ENCODE measurements at regions not wholly inside any gene's neighbourhood (a gene's known extent, or its start where the extent isn't known, plus 50 kb on each side); places are given as distances from the start of the nearest gene placed in this dataset.

DNA sequence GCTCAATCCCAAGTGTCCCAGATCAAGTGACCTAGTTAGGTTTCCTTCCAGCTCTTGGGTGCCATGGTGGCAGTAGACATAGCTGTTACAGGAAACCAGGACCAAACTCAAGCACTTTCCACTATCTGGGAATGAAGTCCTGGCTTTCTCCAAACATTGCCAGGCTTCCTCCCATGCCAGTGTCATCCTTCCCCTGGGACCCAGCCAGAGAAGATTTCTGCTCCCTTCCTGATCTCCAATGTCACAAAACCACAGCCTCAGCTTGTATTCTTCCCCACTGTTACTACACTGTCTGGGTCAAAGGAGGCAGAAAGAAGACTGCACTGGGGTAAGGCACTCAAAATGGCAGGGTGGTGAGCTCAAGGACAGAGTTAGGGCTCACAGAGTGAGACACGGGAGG lies 347.1 kb downstream of the TNS1 start:
- TF ChIP-seq, protein P1, sequence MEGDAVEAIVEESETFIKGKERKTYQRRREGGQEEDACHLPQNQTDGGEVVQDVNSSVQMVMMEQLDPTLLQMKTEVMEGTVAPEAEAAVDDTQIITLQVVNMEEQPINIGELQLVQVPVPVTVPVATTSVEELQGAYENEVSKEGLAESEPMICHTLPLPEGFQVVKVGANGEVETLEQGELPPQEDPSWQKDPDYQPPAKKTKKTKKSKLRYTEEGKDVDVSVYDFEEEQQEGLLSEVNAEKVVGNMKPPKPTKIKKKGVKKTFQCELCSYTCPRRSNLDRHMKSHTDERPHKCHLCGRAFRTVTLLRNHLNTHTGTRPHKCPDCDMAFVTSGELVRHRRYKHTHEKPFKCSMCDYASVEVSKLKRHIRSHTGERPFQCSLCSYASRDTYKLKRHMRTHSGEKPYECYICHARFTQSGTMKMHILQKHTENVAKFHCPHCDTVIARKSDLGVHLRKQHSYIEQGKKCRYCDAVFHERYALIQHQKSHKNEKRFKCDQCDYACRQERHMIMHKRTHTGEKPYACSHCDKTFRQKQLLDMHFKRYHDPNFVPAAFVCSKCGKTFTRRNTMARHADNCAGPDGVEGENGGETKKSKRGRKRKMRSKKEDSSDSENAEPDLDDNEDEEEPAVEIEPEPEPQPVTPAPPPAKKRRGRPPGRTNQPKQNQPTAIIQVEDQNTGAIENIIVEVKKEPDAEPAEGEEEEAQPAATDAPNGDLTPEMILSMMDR (IDR thresholded peaks at IDR 0.05): no peak
- TF ChIP-seq POLR2A (IDR thresholded peaks at IDR 0.05) (no peak), EP300 (IDR thresholded peaks at IDR 0.05) (no peak), POLR2AphosphoS5 (IDR thresholded peaks at IDR 0.05) (no peak)
